Progenitor cell of endocrine pancreas (in vitro differentiated cells): ENCODE measurements at regions not wholly inside any gene's neighbourhood (a gene's known extent, or its start where the extent isn't known, plus 50 kb on each side); places are given as distances from the start of the nearest gene placed in this dataset.
A peak's percentile ranks its signal among the peaks of the same experiment; 100 is the strongest.

ENCODE experiments used
- DNase-seq: peaks from one replicate; pipeline ENCODE4 v3.0.0; 2021; ENCODE audit warnings: low spot score; ENCODE audit not compliant: unreplicated experiment
- H3K27ac Mint-ChIP-seq: 2 replicates; pipeline ENCODE4 v1.8.0; 2021; ENCODE audit warnings: mild to moderate bottlenecking, moderate library complexity, mixed read lengths
- H3K27me3 Mint-ChIP-seq: 2 replicates; pipeline ENCODE4 v1.8.0; 2021; ENCODE audit warnings: mixed read lengths
- H3K36me3 Mint-ChIP-seq: 2 replicates; pipeline ENCODE4 v1.8.0; 2022; ENCODE audit warnings: mixed read lengths; ENCODE audit not compliant: insufficient read depth
- H3K4me1 Mint-ChIP-seq: 2 replicates; pipeline ENCODE4 v1.8.0; 2021; ENCODE audit warnings: low read depth, mixed read lengths
- H3K4me3 Mint-ChIP-seq: 2 replicates; pipeline ENCODE4 v1.8.0; 2021; ENCODE audit warnings: low read depth, mild to moderate bottlenecking, moderate library complexity, mixed read lengths
- H3K9me3 Mint-ChIP-seq: 2 replicates; pipeline ENCODE4 v1.8.0; 2021; ENCODE audit warnings: low read depth, mixed read lengths
- CTCF ChIP-seq: fragments of 200-600 bp; sonication (generic); IDR thresholded peaks from one replicate; pipeline ENCODE4 v1.5.0; 2021; ENCODE audit warnings: antibody characterized with exemption, mild to moderate bottlenecking; ENCODE audit not compliant: unreplicated experiment

GRCh38 chr11:42598341-42598740 lies 713.5 kb upstream of the API5 start:
- Mint-ChIP-seq H3K27me3 (no peaks in the 10 kb centered on the region), H3K36me3 (no peaks in the 10 kb centered on the region), H3K9me3 (no peaks in the 10 kb centered on the region), H3K27ac (no peak overlapping the region), H3K4me1 (no peaks in the 10 kb centered on the region), H3K4me3 (no peak overlapping the region)
- TF ChIP-seq CTCF: no peak
- DNase-seq: no peak

- Mint-ChIP-seq H3K4me3 (no peak overlapping the region), H3K36me3 (no peaks in the 10 kb centered on the region), H3K27me3 (no peaks in the 10 kb centered on the region), H3K27ac (no peak overlapping the region), H3K4me1 (peaks cover 14% of the 10 kb centered on the region), H3K9me3 (no peaks in the 10 kb centered on the region)
- DNase-seq: no peak
- no peak for TF ChIP-seq CTCF
Measured at GRCh38 chr11:42620796-42621195, 691.0 kb upstream of the API5 start.

GRCh38 chr11:42625757-42626665 lies 685.8 kb upstream of the API5 start:
- Mint-ChIP-seq H3K36me3 (no peaks in the 10 kb centered on the region), H3K9me3 (no peaks in the 10 kb centered on the region), H3K27ac (no peak overlapping the region), H3K4me1 (peaks cover 16% of the 10 kb centered on the region), H3K4me3 (no peak overlapping the region), H3K27me3 (no peaks in the 10 kb centered on the region)
- DNase-seq: no peak
- no peak for TF ChIP-seq CTCF

- no peaks in the 10 kb centered on the region for H3K27me3 Mint-ChIP-seq
- no peaks in the 10 kb centered on the region for H3K4me1 Mint-ChIP-seq
- no peaks in the 10 kb centered on the region for H3K36me3 Mint-ChIP-seq
- H3K9me3 Mint-ChIP-seq: no peaks in the 10 kb centered on the region
- TF ChIP-seq CTCF: peak; percentile 48
- no peak overlapping the region for H3K4me3 Mint-ChIP-seq
- DNase-seq: no peak
- no peak overlapping the region for H3K27ac Mint-ChIP-seq
Measured at GRCh38 chr11:42631220-42631843, 680.5 kb upstream of the API5 start.

GRCh38 chr11:42646959-42647358 lies 664.8 kb upstream of the API5 start:
- H3K4me1 Mint-ChIP-seq: peaks cover 15% of the 10 kb centered on the region
- no peak for TF ChIP-seq CTCF
- DNase-seq: no peak
- H3K4me3 Mint-ChIP-seq: no peak overlapping the region
- peak overlapping the region; percentile 13 for H3K27ac Mint-ChIP-seq
- no peaks in the 10 kb centered on the region for H3K27me3 Mint-ChIP-seq
- H3K9me3 Mint-ChIP-seq: no peaks in the 10 kb centered on the region
- H3K36me3 Mint-ChIP-seq: no peaks in the 10 kb centered on the region
